D721Med (cell line): ENCODE measurements at regions not wholly inside any gene's neighbourhood (a gene's known extent, or its start where the extent isn't known, plus 50 kb on each side); places are given as distances from the start of the nearest gene placed in this dataset.

Experiments used
- DNase-seq: peaks from one replicate; pipeline ENCODE4 v3.0.0; 2011; ENCODE audit warnings: low spot score; ENCODE audit not compliant: insufficient read length
- FAIRE-seq: peaks from 2 replicates; lab custom pipeline; 2011; peaks lifted over from hg19 to GRCh38; lab: Jason Lieb, UNC
- CTCF ChIP-seq: IDR thresholded peaks from 2 replicates; pipeline ENCODE4 v1.5.1; 2012; ENCODE audit warnings: mild to moderate bottlenecking, control low read depth; ENCODE audit not compliant: insufficient read depth; ENCODE audit errors: missing control alignments

GRCh38 chr5:57850109-57850508, 367.5 kb upstream of the ACTBL2 start:
- no peak for FAIRE-seq
- DNase-seq = no peak
- TF ChIP-seq CTCF = no peak

GRCh38 chr5:57845025-57845424, 362.4 kb upstream of the ACTBL2 start:
- FAIRE-seq (no peak), DNase-seq (no peak)
- no peak for TF ChIP-seq CTCF

GRCh38 chr5:57844410-57844809, 361.8 kb upstream of the ACTBL2 start:
- no peak for FAIRE-seq
- TF ChIP-seq CTCF = no peak

GRCh38 chr5:57843059-57843367, 360.4 kb upstream of the ACTBL2 start:
- FAIRE-seq (no peak), DNase-seq (no peak)
- no peak for TF ChIP-seq CTCF

More at GRCh38 chr5:57844410-57844809, 361.8 kb upstream of the ACTBL2 start:
- no peak for DNase-seq

- TF ChIP-seq CTCF = no peak
- no peak for FAIRE-seq
- no peak for DNase-seq
Observed at GRCh38 chr5:57842364-57843058, 359.9 kb upstream of the ACTBL2 start.

GRCh38 chr5:57841676-57842363, 359.2 kb upstream of the ACTBL2 start:
- FAIRE-seq = no peak
- no peak for TF ChIP-seq CTCF
- DNase-seq = no peak

- no peak for FAIRE-seq
- DNase-seq = no peak
- TF ChIP-seq CTCF = no peak
Observed at GRCh38 chr5:57839437-57840079, 356.9 kb upstream of the ACTBL2 start.
